GM12878 (cell line): ENCODE measurements at regions not wholly inside any gene's neighbourhood (a gene's known extent, or its start where the extent isn't known, plus 50 kb on each side); places are given as distances from the start of the nearest gene placed in this dataset.

Source experiments
- ATAC-seq: fragments of 200-7000 bp; cut with Tn5 transposase; 3 replicates; pipeline ENCODE4 v1.9.1; 2020; ENCODE audit warnings: mild to moderate bottlenecking, moderate library complexity
- BruUV-seq: library from RNA; stranded (reverse); fragments of 400-500 nt; replicated peaks from 2 replicates; lab custom pipeline; 2021; lab: Mats Ljungman, UMichigan
- CTCF ChIA-PET: fragments of 300-600 bp; sonication (Branson Sonifier 250); formaldehyde crosslinking; extraction: SDS; loops from one replicate; lab custom pipeline; 2021; ENCODE audit warnings: inconsistent platforms; lab: Yijun Ruan, JAX
- POLR2A ChIA-PET: fragments of 350-600 bp; formaldehyde crosslinking; extraction: SDS; loops from one replicate; lab custom pipeline; 2021; ENCODE audit warnings: inconsistent platforms; lab: Charles Lee
- RAD21 ChIA-PET: fragments of 300-600 bp; sonication (Branson Sonifier 250); formaldehyde crosslinking; loops from one replicate; lab custom pipeline; 2023; ENCODE audit warnings: antibody characterized with exemption; ENCODE audit not compliant: unreplicated experiment; lab: Charles Lee
- SMC1A ChIA-PET: fragments of 300-600 bp; sonication (Branson Sonifier 250); formaldehyde crosslinking; loops from one replicate; lab custom pipeline; 2023; ENCODE audit not compliant: unreplicated experiment, uncharacterized antibody; lab: Charles Lee
- DNase-seq: peaks from one replicate; pipeline ENCODE4 v3.0.0-alpha.2; 2011; ENCODE audit warnings: low read depth, low spot score
- FAIRE-seq: peaks from 3 replicates; lab custom pipeline; 2011; peaks lifted over from hg19 to GRCh38; lab: Jason Lieb, UNC
- H2AFZ ChIP-seq: 2 replicates; pipeline ENCODE4 v1.6.0; 2011; ENCODE audit warnings: low read depth, low read length, control low read depth; ENCODE audit not compliant: control insufficient read depth
- H3K27ac ChIP-seq: 2 replicates; pipeline ENCODE4 v1.5.1; 2011; ENCODE audit warnings: control low read depth; ENCODE audit not compliant: control insufficient read depth, insufficient read depth
- H3K27me3 ChIP-seq, 2 experiments: replicated peaks in 1 of 2; 2 replicates each; pipeline versions ENCODE4 v1.6.0 to v1.6.1; 2011; ENCODE audit warnings: low read length in 1 of 2; ENCODE audit not compliant: control insufficient read depth in 2 of 2, insufficient read depth in 2 of 2
- H3K36me3 ChIP-seq, 2 experiments: 2 replicates each; pipeline ENCODE4 v1.5.1; 2011; ENCODE audit warnings: low read length in 1 of 2; ENCODE audit not compliant: control insufficient read depth in 2 of 2, insufficient read depth in 2 of 2
- H3K4me1 ChIP-seq: 2 replicates; pipeline ENCODE4 v1.6.1; 2011; ENCODE audit warnings: mild to moderate bottlenecking, low read length, moderate library complexity, mixed read lengths; ENCODE audit not compliant: control insufficient read depth, insufficient read depth
- H3K4me2 ChIP-seq: 2 replicates; pipeline ENCODE4 v1.6.0; 2011; ENCODE audit warnings: control low read depth; ENCODE audit not compliant: control insufficient read depth, insufficient read depth
- H3K4me3 ChIP-seq: fragments of 200-600 bp; sonication (generic); 2 replicates; pipeline ENCODE4 v1.5.1; 2016
- H3K79me2 ChIP-seq: 2 replicates; pipeline ENCODE4 v1.6.0; 2011; ENCODE audit warnings: low read length; ENCODE audit not compliant: control insufficient read depth, insufficient read depth
- H3K9ac ChIP-seq: 2 replicates; pipeline ENCODE4 v1.8.0; 2011; ENCODE audit warnings: low read length, control low read depth, mixed read lengths; ENCODE audit not compliant: control insufficient read depth, insufficient read depth
- H3K9me3 ChIP-seq: replicated peaks from 3 replicates; pipeline ENCODE4 v1.5.1; 2011; ENCODE audit warnings: mild to moderate bottlenecking, low read length; ENCODE audit not compliant: control insufficient read depth, insufficient read depth
- H4K20me1 ChIP-seq: 2 replicates; pipeline ENCODE4 v1.6.0; 2011; ENCODE audit not compliant: control insufficient read depth, insufficient read depth
- RELA ChIP-seq: fragments of 450-650 bp; IDR thresholded peaks from 2 replicates; pipeline ENCODE4 v1.8.0; 2014; ENCODE audit warnings: borderline replicate concordance; ENCODE audit not compliant: partially characterized antibody
- ZBTB4 ChIP-seq: fragments of 450-650 bp; formaldehyde crosslinking; IDR thresholded peaks from 2 replicates; pipeline ENCODE4 v1.4.0; 2022; ENCODE audit warnings: mild to moderate bottlenecking, moderate library complexity
- ZBTB40 ChIP-seq: fragments of 450-650 bp; IDR thresholded peaks from 2 replicates; pipeline ENCODE4 v1.6.1; 2016; ENCODE audit warnings: mild to moderate bottlenecking, moderate library complexity, borderline replicate concordance
- WGBS: methylation state at CpG from one replicate; pipeline ENCODE4 v1.1.6; 2016; ENCODE audit warnings: low lambda C conversion rate; ENCODE audit not compliant: insufficient replicate concordance, insufficient coverage; ENCODE audit errors: missing lambda C conversion rate; 5-methylcytosine and 5-hydroxymethylcytosine counted together
- in situ Hi-C: fragments of 300-500 bp; cut with MboI; formaldehyde crosslinking; loops from 9 replicates; pipeline ENCODE4 v1.14.3; 2018; ENCODE audit warnings: mixed read lengths
- intact Hi-C: fragments of 100-400 bp; cut with micrococcal nuclease; formaldehyde crosslinking; loops from one replicate; pipeline ENCODE4 v1.14.2; 2022; ENCODE audit not compliant: unreplicated experiment

GRCh38 chr1:4127592-4128140 lies 227.6 kb upstream of the C1orf174 start:
- in situ Hi-C loops = no loop called here
- FAIRE-seq = no peak
- H3K9ac ChIP-seq = no peak overlapping the region
- no peak overlapping the region for H3K4me2 ChIP-seq
- SMC1A ChIA-PET = no interaction called here
- H3K9me3 ChIP-seq = no peaks in the 10 kb centered on the region; the same call in 2 of the 3 replicates
- intact Hi-C loops = no loop called here
- no TSS peak for BruUV-seq
- RAD21 ChIA-PET = no interaction called here
- no peak for TF ChIP-seq RELA
- TF ChIP-seq ZBTB4 (CRISPR knock-in tag) = no peak
- TF ChIP-seq ZBTB40 = no peak
- WGBS = 31% methylated on average over 23 of the region's 23 CpGs
- H2AFZ ChIP-seq = no peak overlapping the region
- H3K36me3 ChIP-seq = no peaks in the 10 kb centered on the region
- no peaks in the 10 kb centered on the region for H3K27me3 ChIP-seq
- DNase-seq = no peak
- no peaks in the 10 kb centered on the region for H3K79me2 ChIP-seq
- no peaks in the 10 kb centered on the region for H4K20me1 ChIP-seq
- no peak for ATAC-seq
- CTCF ChIA-PET = no interaction called here
- H3K27ac ChIP-seq = no peak overlapping the region
- H3K4me3 ChIP-seq = no peak overlapping the region
- POLR2A ChIA-PET = no interaction called here
- no peaks in the 10 kb centered on the region for H3K4me1 ChIP-seq
